ENCODE measurements at regions not wholly inside any gene's neighbourhood (a gene's known extent, or its start where the extent isn't known, plus 50 kb on each side); places are given as distances from the start of the nearest gene placed in this dataset.

GRCh38 chr13:50561739-50562138 lies 281.8 kb downstream of the DLEU7 start:
- TF ChIP-seq, protein P1, sequence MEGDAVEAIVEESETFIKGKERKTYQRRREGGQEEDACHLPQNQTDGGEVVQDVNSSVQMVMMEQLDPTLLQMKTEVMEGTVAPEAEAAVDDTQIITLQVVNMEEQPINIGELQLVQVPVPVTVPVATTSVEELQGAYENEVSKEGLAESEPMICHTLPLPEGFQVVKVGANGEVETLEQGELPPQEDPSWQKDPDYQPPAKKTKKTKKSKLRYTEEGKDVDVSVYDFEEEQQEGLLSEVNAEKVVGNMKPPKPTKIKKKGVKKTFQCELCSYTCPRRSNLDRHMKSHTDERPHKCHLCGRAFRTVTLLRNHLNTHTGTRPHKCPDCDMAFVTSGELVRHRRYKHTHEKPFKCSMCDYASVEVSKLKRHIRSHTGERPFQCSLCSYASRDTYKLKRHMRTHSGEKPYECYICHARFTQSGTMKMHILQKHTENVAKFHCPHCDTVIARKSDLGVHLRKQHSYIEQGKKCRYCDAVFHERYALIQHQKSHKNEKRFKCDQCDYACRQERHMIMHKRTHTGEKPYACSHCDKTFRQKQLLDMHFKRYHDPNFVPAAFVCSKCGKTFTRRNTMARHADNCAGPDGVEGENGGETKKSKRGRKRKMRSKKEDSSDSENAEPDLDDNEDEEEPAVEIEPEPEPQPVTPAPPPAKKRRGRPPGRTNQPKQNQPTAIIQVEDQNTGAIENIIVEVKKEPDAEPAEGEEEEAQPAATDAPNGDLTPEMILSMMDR (conservative IDR thresholded peaks at IDR 0.05; ENCODE audit: low read depth, low read length), result no peak
- no peak for DNase-seq (ENCODE audit: low read depth)
- no peak overlapping the region for H3K4me3 ChIP-seq (ENCODE audit: low read depth, low read length)

DNA sequence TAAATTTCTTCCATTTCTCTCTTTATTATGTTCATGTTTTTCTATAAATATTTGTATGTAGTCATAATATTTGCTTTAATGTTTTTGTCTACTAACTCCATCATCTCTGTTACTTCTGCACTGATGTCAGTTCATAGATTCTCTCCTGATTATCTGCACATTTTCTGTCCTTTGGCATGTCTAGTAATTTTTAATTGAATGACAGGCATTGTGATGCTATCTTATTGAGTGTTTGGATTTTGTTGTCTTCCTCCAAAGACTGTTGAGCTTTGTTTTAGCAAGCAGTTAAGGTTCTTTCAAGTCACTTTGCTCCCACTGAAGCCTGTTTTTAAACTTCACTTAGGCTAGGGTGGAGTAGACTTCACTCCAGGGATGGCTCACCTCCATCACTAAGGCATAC lies 276.8 kb downstream of the DLEU7 start:
- TF ChIP-seq, protein P1 (conservative IDR thresholded peaks at IDR 0.05; ENCODE audit: low read depth, low read length), result no peak

DNA sequence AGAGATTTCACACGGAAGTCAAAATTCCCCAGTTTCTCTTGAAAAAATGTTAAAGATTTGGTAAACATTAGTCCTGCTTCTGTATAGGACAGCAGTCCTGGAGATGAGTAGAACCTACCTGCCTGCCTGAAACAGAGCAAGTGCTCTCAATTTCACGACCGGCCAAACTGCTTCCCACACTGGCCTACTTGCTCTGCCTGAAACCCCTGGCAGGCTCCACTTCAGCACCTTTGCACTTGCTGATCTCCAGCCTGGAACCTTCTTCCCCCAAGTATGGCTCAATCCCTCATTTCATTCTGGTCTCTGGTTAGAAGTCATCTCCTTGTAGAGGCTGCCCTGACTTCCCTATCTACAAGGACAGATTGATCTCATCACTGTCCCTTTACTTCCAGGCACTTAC lies 271.4 kb downstream of the DLEU7 start:
- TF ChIP-seq, protein P1 (conservative IDR thresholded peaks at IDR 0.05; ENCODE audit: low read depth, low read length), result no peak
- H3K4me3 ChIP-seq (ENCODE audit: low read depth, low read length), result no peak overlapping the region
- DNase-seq (ENCODE audit: low read depth), result no peak

More for the DNA sequence above, 276.8 kb downstream of the DLEU7 start:
- no peak for DNase-seq (ENCODE audit: low read depth)
- no peak overlapping the region for H3K4me3 ChIP-seq (ENCODE audit: low read depth, low read length)

DNA sequence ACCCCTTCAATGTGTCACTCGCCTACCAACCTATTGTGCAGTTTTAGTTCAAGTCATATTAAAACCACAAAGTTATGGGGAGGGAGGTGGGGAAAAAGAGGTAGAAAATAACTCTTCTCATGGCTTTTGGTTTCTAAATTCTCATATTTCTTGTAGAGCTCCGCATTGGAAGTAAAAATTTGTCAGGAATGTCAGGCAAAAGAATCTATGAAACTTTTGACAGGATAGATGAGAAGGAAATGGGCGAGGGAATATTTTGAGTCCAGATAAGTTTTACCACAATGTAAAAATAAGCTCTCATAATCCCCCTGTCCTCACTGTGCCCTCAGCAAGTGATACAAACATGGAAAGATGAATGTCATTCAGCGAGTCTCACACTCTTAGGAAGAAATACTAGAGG lies 270.4 kb downstream of the DLEU7 start:
- no peak for DNase-seq (ENCODE audit: low read depth)
- no peak overlapping the region for H3K4me3 ChIP-seq (ENCODE audit: low read depth, low read length)
- TF ChIP-seq, protein P1 (conservative IDR thresholded peaks at IDR 0.05; ENCODE audit: low read depth, low read length), result no peak

DNA sequence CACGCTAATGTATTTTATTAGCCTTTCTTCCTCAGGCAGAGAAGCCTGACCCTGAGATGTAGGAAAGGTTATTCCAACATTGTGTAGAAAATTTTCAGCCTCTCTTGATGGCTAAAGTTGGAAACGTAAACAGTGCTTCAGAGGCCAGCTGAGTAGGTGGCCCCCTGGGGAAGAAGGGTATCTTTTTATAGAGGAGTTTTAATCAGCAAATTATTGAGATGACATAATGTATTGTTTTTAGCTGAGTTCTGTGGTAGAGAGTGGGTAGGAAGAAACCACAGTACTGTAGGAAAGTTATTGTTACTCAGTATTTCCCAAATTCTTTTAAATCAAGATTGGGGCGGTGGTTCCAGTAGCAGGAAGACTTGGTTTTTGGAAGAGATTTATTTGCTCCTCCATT lies 268.8 kb downstream of the DLEU7 start:
- TF ChIP-seq, protein P1 (conservative IDR thresholded peaks at IDR 0.05; ENCODE audit: low read depth, low read length), result no peak
- no peak overlapping the region for H3K4me3 ChIP-seq (ENCODE audit: low read depth, low read length)
- DNase-seq (ENCODE audit: low read depth), result no peak

DNA sequence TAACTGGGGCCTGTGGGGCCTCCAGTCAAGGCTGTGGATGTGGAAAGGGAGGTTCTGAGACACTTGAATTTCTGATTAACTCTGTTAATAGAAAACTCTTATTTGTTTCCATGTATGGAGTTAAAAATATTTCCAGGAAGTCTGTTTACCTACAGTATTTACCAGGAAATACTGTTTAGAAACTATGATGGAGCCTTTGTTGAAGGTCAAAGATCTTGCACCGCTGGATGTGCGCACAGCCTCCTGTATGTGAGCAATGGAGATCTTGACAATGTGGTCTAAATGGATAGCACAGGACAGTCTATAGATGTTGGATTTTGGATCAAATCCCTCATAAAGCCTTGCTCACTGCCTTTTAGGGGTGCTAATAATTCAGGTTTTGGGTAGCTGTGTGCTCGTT lies 268.4 kb downstream of the DLEU7 start:
- no peak overlapping the region for H3K4me3 ChIP-seq (ENCODE audit: low read depth, low read length)
- no peak for DNase-seq (ENCODE audit: low read depth)
- TF ChIP-seq, protein P1 (conservative IDR thresholded peaks at IDR 0.05; ENCODE audit: low read depth, low read length), result no peak

GRCh38 chr13:50576156-50576555 lies 267.3 kb downstream of the DLEU7 start:
- no peak overlapping the region for H3K4me3 ChIP-seq (ENCODE audit: low read depth, low read length)
- TF ChIP-seq, protein P1 (conservative IDR thresholded peaks at IDR 0.05; ENCODE audit: low read depth, low read length), result no peak
- no peak for DNase-seq (ENCODE audit: low read depth)

Measured in epithelial cell of proximal tubule (primary cell).